Naive thymus-derived CD4-positive, alpha-beta T cell (primary cell): ENCODE measurements at regions not wholly inside any gene's neighbourhood (a gene's known extent, or its start where the extent isn't known, plus 50 kb on each side); places are given as distances from the start of the nearest gene placed in this dataset.
"Not testable (repeated sequence)": the region's sequence is repeated elsewhere in the genome, so short reads cannot be mapped to it uniquely, and the experiment has no call there.

Experiments used
- ATAC-seq: fragments of 150-1000 bp; cut with Tn5 transposase; 2 replicates; pipeline ENCODE4 v1.10.0; 2021; ENCODE audit warnings: mild to moderate bottlenecking, moderate library complexity
- CTCF ChIA-PET: fragments of 350-600 bp; sonication (Branson Sonifier 250); formaldehyde crosslinking; loops from one replicate; lab custom pipeline; 2021; ENCODE audit warnings: antibody characterized with exemption; lab: Charles Lee
- POLR2A ChIA-PET: fragments of 350-600 bp; sonication (Branson Sonifier 250); formaldehyde crosslinking; loops from one replicate; lab custom pipeline; 2021; ENCODE audit warnings: antibody characterized with exemption, inconsistent platforms; lab: Charles Lee
- DNase-seq, 9 donors: peaks; one replicate each; pipeline versions ENCODE4 v3.0.0 to v3.0.0-alpha.2; 2020 to 2022; ENCODE audit warnings: mixed read lengths in 1 of 9
- H3K27ac ChIP-seq: one replicate; pipeline ENCODE4 v1.7.0; 2013; ENCODE audit warnings: mild to moderate bottlenecking, low read depth, low read length, moderate library complexity
- H3K27me3 ChIP-seq, 2 donors: one replicate each; pipeline ENCODE4 v1.7.0; 2013; ENCODE audit warnings: low read length in 2 of 2, mild to moderate bottlenecking in 2 of 2, moderate library complexity in 2 of 2; ENCODE audit not compliant: control insufficient read depth in 2 of 2, insufficient read depth in 2 of 2
- H3K36me3 ChIP-seq, 3 experiments: 1 replicate in 2 of 3; 2 replicates in 1 of 3; pipeline ENCODE4 v1.7.0; 2013; ENCODE audit warnings: low read length in 3 of 3, mild to moderate bottlenecking in 3 of 3, moderate library complexity in 1 of 3; ENCODE audit not compliant: insufficient read depth in 3 of 3, control insufficient read depth in 2 of 3
- H3K4me1 ChIP-seq, 2 donors: one replicate each; pipeline ENCODE4 v1.7.0; 2013; ENCODE audit warnings: low read length in 2 of 2, mild to moderate bottlenecking in 2 of 2, moderate library complexity in 1 of 2; ENCODE audit not compliant: control insufficient read depth in 2 of 2, insufficient read depth in 2 of 2
- H3K4me3 ChIP-seq: 2 replicates; pipeline ENCODE4 v1.7.0; 2013; ENCODE audit warnings: mild to moderate bottlenecking, low read length
- H3K9me3 ChIP-seq, 3 experiments: 1 replicate in 2 of 3; 2 replicates in 1 of 3; pipeline ENCODE4 v1.7.0; 2013; ENCODE audit warnings: low read length in 3 of 3; ENCODE audit not compliant: control insufficient read depth in 2 of 3
- H3K27ac Mint-ChIP-seq, 9 donors: one replicate each; pipeline ENCODE4 v1.8.0; 2020 to 2022; ENCODE audit warnings: mixed read lengths in 9 of 9, mild to moderate bottlenecking in 8 of 9, moderate library complexity in 5 of 9, inconsistent platforms in 2 of 9
- H3K27me3 Mint-ChIP-seq, 5 donors: one replicate each; pipeline ENCODE4 v1.8.0; 2021 to 2022; ENCODE audit warnings: mixed read lengths in 5 of 5, mild to moderate bottlenecking in 1 of 5
- H3K36me3 Mint-ChIP-seq, 5 donors: one replicate each; pipeline ENCODE4 v1.8.0; 2020 to 2022; ENCODE audit warnings: mixed read lengths in 5 of 5, mild to moderate bottlenecking in 3 of 5, inconsistent platforms in 1 of 5
- H3K4me1 Mint-ChIP-seq, 7 donors: one replicate each; pipeline ENCODE4 v1.8.0; 2020 to 2022; ENCODE audit warnings: mixed read lengths in 7 of 7, mild to moderate bottlenecking in 3 of 7, inconsistent platforms in 1 of 7
- H3K4me3 Mint-ChIP-seq, 10 donors: one replicate each; pipeline ENCODE4 v1.8.0; 2020 to 2022; ENCODE audit warnings: mild to moderate bottlenecking in 10 of 10, mixed read lengths in 10 of 10, moderate library complexity in 6 of 10, inconsistent platforms in 2 of 10
- H3K9me3 Mint-ChIP-seq, 11 donors: one replicate each; pipeline ENCODE4 v1.8.0; 2020 to 2022; ENCODE audit warnings: mixed read lengths in 11 of 11, mild to moderate bottlenecking in 4 of 11, inconsistent platforms in 1 of 11, moderate library complexity in 1 of 11
- intact Hi-C, 2 donors: fragments of 100-400 bp; cut with micrococcal nuclease; formaldehyde crosslinking; loops; one replicate each; pipeline ENCODE4 v1.15.1; 2023

- Mint-ChIP-seq H3K9me3 (no peaks in the 10 kb centered on the region), H3K27me3 (peaks cover 6 to 19% (median 8%) of the 10 kb centered on the region in 5 donors), H3K36me3 (no peaks in the 10 kb centered on the region), H3K27ac (no peak overlapping the region), H3K4me1 (peaks cover 0 to 2% (median 0%) of the 10 kb centered on the region in 7 donors), H3K4me3 (no peak overlapping the region)
- Histone ChIP-seq H3K36me3 (no peaks in the 10 kb centered on the region), H3K4me1 (no peaks in the 10 kb centered on the region), H3K9me3 (no peaks in the 10 kb centered on the region), H3K27ac (no peak overlapping the region), H3K4me3 (no peak overlapping the region), H3K27me3 (no peaks in the 10 kb centered on the region)
- ATAC-seq: no peak
- intact Hi-C loops: no loop called here
- ChIA-PET POLR2A (interaction anchor here (0.6 kb wide), 1 partner anchor 10 kb away, joined by 3 read pairs; no protein-coding TSS in a partner anchor), CTCF (no interaction called here)
- no peak for DNase-seq
Measured at GRCh38 chr7:25459057-25459456, 230.8 kb upstream of the NPVF start.

GRCh38 chr7:25460433-25460832 lies 232.1 kb upstream of the NPVF start:
- no peaks in the 10 kb centered on the region for H3K4me1 ChIP-seq
- H3K27ac Mint-ChIP-seq: no peak overlapping the region
- peaks cover 0 to 2% (median 0%) of the 10 kb centered on the region in 7 donors for H3K4me1 Mint-ChIP-seq
- CTCF ChIA-PET: interaction anchor here (0.6 kb wide), 1 partner anchor 15 kb away, joined by 5 read pairs; no protein-coding TSS in a partner anchor
- no peak for DNase-seq
- H3K36me3 Mint-ChIP-seq: no peaks in the 10 kb centered on the region
- intact Hi-C loops: no loop called here
- H3K9me3 Mint-ChIP-seq: no peaks in the 10 kb centered on the region
- no peak overlapping the region for H3K4me3 Mint-ChIP-seq
- no peak overlapping the region for H3K27ac ChIP-seq
- H3K4me3 ChIP-seq: no peak overlapping the region
- POLR2A ChIA-PET: no interaction called here
- no peaks in the 10 kb centered on the region for H3K9me3 ChIP-seq
- H3K27me3 Mint-ChIP-seq: peaks cover 6 to 29% (median 15%) of the 10 kb centered on the region in 5 donors
- ATAC-seq: no peak
- H3K36me3 ChIP-seq: no peaks in the 10 kb centered on the region
- no peaks in the 10 kb centered on the region for H3K27me3 ChIP-seq

- Mint-ChIP-seq H3K27me3 (peaks cover 4 to 26% (median 15%) of the 10 kb centered on the region in 5 donors), H3K36me3 (no peaks in the 10 kb centered on the region), H3K4me1 (no peaks in the 10 kb centered on the region), H3K9me3 (no peaks in the 10 kb centered on the region), H3K4me3 (no peak overlapping the region), H3K27ac (no peak overlapping the region)
- no peaks in the 10 kb centered on the region for H3K36me3 ChIP-seq
- CTCF ChIA-PET: interaction anchor here (0.5 kb wide), 1 partner anchor 96 kb away, joined by 3 read pairs; no protein-coding TSS in a partner anchor
- POLR2A ChIA-PET: interaction anchor here (0.6 kb wide), 1 partner anchor 128 kb away, joined by 4 read pairs; no protein-coding TSS in a partner anchor
- no peak for DNase-seq
- H3K27ac ChIP-seq: no peak overlapping the region
- no peak overlapping the region for H3K4me3 ChIP-seq
- ATAC-seq: no peak
- intact Hi-C loops: no loop called here
- H3K9me3 ChIP-seq: no peaks in the 10 kb centered on the region
- no peaks in the 10 kb centered on the region for H3K27me3 ChIP-seq
- no peaks in the 10 kb centered on the region for H3K4me1 ChIP-seq
Measured at GRCh38 chr7:25469669-25470068, 241.4 kb upstream of the NPVF start.

GRCh38 chr7:25476863-25477499 lies 248.7 kb upstream of the NPVF start:
- ChIA-PET CTCF (no interaction called here), POLR2A (no interaction called here)
- H3K4me3 ChIP-seq: no peak overlapping the region
- H3K9me3 ChIP-seq: no peaks in the 10 kb centered on the region
- intact Hi-C loops: no loop called here
- no peak overlapping the region for H3K27ac ChIP-seq
- no peaks in the 10 kb centered on the region for H3K36me3 ChIP-seq
- no peak for ATAC-seq
- no peaks in the 10 kb centered on the region for H3K4me1 ChIP-seq
- Mint-ChIP-seq H3K27ac (no peak overlapping the region), H3K4me3 (no peak overlapping the region), H3K9me3 (no peaks in the 10 kb centered on the region), H3K27me3 (peaks cover 0 to 20% (median 13%) of the 10 kb centered on the region in 5 donors), H3K36me3 (no peaks in the 10 kb centered on the region), H3K4me1 (no peaks in the 10 kb centered on the region)
- H3K27me3 ChIP-seq: no peaks in the 10 kb centered on the region
- DNase-seq: no peak

GRCh38 chr7:25478221-25478620 lies 249.9 kb upstream of the NPVF start:
- POLR2A ChIA-PET, H3K9me3 ChIP-seq, H3K9me3 Mint-ChIP-seq, H3K4me3 Mint-ChIP-seq, ATAC-seq, H3K27ac Mint-ChIP-seq, DNase-seq, H3K4me1 Mint-ChIP-seq, H3K4me3 ChIP-seq, intact Hi-C loops, H3K36me3 Mint-ChIP-seq, H3K36me3 ChIP-seq, H3K27ac ChIP-seq, H3K4me1 ChIP-seq, H3K27me3 ChIP-seq, CTCF ChIA-PET: not testable (repeated sequence)
- peaks cover 0 to 17% (median 4%) of the 10 kb centered on the region in 5 donors for H3K27me3 Mint-ChIP-seq

- Mint-ChIP-seq H3K4me1 (peaks cover 0 to 2% (median 0%) of the 10 kb centered on the region in 7 donors), H3K27ac (peak overlapping the region in 1 of 9 donors; percentile 28), H3K9me3 (no peaks in the 10 kb centered on the region), H3K4me3 (no peak overlapping the region), H3K27me3 (peaks cover 0 to 17% (median 4%) of the 10 kb centered on the region in 5 donors), H3K36me3 (no peaks in the 10 kb centered on the region)
- ATAC-seq (no peak), DNase-seq (no peak)
- Histone ChIP-seq H3K27ac (no peak overlapping the region), H3K4me3 (no peak overlapping the region), H3K4me1 (no peaks in the 10 kb centered on the region), H3K36me3 (no peaks in the 10 kb centered on the region), H3K9me3 (no peaks in the 10 kb centered on the region), H3K27me3 (no peaks in the 10 kb centered on the region)
- intact Hi-C loops: no loop called here
- CTCF ChIA-PET: no interaction called here
- POLR2A ChIA-PET: no interaction called here
Measured at GRCh38 chr7:25478925-25479324, 250.6 kb upstream of the NPVF start.

- Mint-ChIP-seq H3K36me3 (no peaks in the 10 kb centered on the region), H3K27me3 (peaks cover 0 to 28% (median 0%) of the 10 kb centered on the region in 5 donors), H3K4me1 (peaks cover 0 to 2% (median 0%) of the 10 kb centered on the region in 7 donors), H3K27ac (no peak overlapping the region), H3K9me3 (no peaks in the 10 kb centered on the region), H3K4me3 (no peak overlapping the region)
- POLR2A ChIA-PET: no interaction called here
- ATAC-seq (no peak), DNase-seq (no peak)
- Histone ChIP-seq H3K27ac (no peak overlapping the region), H3K4me3 (no peak overlapping the region), H3K27me3 (no peaks in the 10 kb centered on the region), H3K9me3 (no peaks in the 10 kb centered on the region), H3K4me1 (no peaks in the 10 kb centered on the region), H3K36me3 (no peaks in the 10 kb centered on the region)
- intact Hi-C loops: no loop called here
- CTCF ChIA-PET: no interaction called here
Measured at GRCh38 chr7:25481891-25482290, 253.6 kb upstream of the NPVF start.
